GM18909 (cell line): ENCODE measurements at regions not wholly inside any gene's neighbourhood (a gene's known extent, or its start where the extent isn't known, plus 50 kb on each side); places are given as distances from the start of the nearest gene placed in this dataset.
"Not testable (repeated sequence)": the region's sequence is repeated elsewhere in the genome, so short reads cannot be mapped to it uniquely, and the experiment has no call there.

Source experiments
- ATAC-seq: cut with Tn5 transposase; IDR thresholded peaks from one replicate; pipeline ENCODE4 v1.9.1; 2021; ENCODE audit warnings: mild to moderate bottlenecking; ENCODE audit not compliant: unreplicated experiment, poor library complexity

DNA sequence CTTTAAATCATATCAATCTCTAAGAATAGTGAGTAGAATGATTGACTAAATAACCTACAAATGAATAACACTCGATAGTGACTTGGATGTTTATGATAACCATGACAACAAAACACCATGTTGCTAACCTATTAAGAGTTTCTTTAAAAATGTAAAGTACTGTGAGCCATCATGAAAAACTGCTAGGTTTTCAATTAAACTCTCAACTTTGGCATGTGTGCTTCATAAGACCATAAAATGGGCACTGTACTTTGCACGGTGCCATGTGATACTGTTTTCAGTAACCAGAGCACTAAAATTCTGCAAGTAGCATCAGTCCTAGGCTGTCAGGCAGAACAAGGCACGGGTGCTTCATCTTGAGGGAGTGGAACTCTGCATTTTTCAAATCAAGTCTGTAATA lies 96.2 kb upstream of the TRIM77 start:
- no peak for ATAC-seq

DNA sequence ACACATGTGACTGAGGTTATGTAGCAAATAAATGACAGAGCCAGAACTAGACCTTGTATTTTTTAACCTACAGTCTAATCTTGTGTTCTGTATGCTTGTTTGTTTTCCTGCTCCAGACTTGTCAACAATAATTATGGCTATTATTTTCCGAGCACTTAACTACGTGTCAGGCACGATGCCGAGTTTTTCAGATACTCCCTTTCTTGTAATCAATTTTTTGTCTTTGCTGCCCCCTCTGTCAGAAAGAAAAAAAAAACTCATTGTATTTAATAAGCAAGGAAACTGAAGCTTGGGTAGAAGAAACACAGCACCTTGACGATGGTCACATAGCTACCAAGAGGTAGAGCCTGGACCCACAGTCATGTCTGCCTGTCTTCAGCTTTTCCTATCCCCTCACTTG lies 95.7 kb upstream of the TRIM77 start:
- ATAC-seq: not testable (repeated sequence)

DNA sequence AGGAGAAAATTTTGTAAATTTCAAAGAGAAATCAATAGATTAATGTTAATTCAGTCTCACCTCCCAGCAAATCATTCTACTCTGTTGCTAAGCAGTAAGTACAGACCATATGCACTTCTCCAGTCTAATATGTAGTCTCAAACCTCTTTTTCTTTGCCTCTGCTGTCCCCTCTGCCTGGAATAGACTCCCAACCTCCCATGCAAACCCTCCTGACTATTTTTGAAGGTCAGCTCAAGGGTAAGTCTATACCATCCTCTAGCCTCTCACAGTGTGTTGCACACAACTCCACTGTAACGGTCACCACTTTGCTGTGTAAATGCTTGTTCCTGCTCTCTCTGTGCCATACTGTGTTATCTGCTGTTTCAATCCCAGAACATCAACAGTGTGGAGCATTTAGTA lies 94.5 kb upstream of the TRIM77 start:
- not testable (repeated sequence) for ATAC-seq

DNA sequence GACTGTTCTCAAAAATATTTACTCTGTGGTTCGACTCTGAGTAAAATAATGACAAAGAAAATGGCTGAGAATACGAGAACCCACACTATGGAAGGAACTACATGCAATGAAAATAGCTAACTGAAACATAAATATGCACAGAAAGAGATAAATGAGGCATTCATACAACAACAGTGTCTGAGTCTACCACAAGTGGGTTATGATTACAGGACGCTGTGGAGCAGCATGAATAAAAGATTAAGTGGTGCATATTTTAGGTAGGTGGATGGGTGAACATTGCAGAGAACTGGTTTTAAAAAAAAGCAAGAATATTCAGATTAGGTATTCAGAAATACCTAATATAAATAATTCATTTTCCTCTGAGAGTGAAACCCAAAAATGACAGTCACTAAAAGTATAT lies 93.9 kb upstream of the TRIM77 start:
- ATAC-seq: not testable (repeated sequence)

DNA sequence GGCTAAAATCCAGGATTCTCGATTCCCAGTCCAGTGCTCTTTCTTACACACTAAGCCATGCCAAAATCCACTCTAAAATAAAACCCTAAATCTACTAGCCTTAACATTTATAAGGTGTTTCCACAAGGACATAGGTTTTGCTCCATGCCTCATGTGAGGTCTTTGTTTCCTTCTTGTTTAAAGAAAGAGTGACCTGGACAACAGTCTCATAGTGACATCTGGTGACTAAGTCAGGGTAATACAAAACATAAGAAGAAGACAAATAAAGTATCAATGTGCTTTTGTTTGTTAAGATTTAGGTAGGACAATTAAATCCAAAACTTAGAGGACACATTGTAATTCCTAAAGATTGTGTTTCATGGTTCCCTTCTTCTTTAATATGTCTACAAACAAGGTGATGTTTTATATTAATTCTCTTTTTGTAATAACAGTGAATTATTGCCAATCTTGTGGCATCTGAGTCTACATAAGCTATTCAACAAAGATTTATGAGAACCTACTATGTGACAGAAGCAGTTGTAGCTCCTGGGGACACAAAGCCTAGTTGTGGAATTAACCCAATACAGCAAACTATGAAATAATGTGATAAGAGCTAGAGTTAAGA lies 93.0 kb upstream of the TRIM77 start:
- peak; percentile 52 for ATAC-seq

DNA sequence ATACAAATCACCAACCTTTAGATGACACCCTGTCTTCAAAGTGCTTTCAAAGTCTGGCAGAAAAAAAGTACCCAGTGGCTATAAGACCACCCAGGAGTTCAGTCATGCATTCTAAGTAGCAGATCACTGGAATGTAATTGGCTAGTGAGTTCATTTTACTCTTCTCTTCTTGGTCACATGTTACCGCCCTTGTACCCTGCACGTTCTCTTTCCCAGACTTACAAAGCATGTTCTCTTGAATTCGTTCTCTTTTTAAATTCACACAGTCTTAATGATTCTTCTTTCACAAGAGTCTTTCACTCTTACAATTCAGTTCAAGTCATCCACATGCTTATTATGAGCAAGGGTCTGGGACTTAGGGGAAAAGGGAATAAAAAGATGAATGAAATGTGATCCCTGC lies 89.4 kb upstream of the TRIM77 start:
- not testable (repeated sequence) for ATAC-seq

DNA sequence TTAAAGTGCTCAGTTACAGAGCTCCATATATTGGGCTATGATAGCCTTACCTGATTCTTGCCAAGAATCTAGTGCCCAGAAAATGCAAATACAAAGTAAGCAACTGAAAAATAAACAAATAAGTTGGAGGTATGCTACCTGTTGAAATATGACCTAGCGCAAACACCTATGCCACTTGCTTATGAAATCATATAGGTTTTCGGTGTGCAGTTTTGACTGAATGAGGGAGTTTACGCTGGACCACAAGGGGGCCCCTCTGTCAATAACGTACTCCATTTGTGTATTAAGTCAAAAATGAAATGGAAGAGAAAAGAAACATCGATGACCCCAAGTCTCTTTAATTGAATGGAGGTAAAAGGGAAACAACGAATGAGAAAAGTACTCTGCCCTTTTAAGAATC lies 84.9 kb upstream of the TRIM77 start:
- ATAC-seq: no peak

DNA sequence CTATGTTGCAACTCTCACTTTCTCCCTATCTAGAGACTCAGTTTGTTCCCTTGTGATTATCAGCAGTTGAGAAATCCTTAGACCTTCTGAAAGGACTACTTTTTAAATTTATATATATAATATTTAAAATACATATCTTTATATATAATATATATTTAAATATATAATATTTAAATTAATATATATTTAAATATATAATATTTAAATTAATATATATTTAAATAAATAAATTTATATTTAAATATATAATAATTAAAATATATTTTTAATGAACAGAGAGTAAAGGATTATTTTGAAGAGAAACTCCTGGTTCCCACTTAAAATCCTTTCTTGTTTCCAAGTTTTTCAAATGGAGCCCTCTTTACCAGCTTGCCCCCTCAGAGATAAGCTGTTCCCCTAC lies 83.7 kb upstream of the TRIM77 start:
- no peak for ATAC-seq

DNA sequence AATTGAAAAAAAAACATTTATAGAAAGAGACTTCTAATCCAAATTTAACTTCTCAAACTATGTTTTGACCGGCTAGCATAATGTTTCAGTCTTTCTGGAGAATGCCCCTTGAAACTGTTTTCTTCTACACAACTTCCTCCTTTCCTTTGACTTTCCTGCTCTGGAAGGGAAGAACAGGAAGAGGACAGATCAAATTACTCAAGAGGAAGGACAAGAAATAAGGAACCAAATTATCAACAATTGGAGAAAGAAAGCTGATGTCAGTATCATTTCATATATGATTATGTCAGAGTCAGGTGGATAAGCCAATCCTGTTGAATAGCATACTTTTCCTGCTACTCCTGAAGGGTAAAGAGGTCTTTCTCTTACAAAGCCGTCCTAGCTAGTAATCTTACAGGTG lies 83.2 kb upstream of the TRIM77 start:
- not testable (repeated sequence) for ATAC-seq

DNA sequence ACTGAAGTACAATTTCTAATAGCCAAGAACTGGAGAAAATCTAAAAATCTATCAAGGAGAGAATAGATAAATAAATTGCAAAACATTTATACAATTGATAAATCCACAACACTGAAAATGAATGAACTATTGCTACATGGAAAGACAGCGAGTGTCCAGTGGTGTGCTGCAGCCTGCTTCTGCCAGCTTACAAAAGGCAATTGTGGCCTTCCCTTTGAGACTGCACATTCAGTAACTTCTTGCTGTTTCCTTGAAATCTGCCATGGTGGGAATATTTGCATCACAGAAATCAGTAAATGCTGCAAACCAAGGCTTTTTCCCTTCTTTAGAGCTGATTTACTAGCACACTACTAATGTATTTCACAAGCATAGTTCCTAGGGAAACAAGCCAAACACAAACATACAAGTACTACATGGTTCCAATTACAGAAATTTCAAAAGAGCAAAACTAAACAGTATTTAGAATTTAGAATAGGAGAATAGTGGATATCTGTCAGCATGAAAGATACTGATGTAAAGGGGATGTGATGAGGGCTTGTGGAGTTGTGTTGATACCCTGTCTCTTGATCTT lies 76.9 kb upstream of the TRIM77 start:
- no peak for ATAC-seq

DNA sequence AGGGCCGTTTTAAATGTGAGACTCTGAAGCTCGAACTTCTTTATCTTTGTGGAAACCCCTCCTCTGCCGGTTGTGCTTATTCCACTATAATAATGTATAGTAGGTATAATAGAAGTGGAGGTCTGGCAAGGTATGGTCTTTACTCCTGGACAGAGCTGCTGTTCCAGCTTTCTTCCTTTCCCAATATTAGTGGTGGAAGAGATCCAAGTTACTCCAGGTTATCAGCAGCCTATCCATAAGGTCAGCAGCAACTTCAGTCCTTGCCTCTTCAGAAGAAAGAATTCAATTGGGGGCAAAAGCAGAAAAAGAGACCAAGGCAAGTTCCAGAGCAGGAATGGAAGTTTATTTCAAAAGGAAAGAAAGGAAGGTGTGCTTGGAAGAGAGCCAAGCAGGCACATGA lies 69.3 kb upstream of the TRIM77 start:
- not testable (repeated sequence) for ATAC-seq

DNA sequence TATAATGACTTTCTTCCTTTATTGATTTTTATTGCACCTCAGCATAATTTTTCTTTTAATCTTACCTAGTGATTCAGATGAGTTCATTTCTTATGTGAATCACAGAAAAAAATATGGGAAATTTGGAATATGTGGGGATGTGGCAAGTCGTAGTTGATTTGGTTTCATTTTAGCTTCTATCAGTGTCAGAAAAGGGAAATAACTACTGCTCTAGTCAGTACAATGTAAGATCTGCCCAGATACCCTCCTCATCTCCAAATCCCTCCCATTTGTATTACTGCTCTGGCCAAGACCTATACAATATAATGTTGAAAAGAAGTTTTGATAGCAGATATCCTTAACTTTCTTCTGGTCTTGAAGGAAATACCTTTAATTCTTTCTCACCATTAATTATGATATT lies 61.9 kb upstream of the TRIM77 start:
- not testable (repeated sequence) for ATAC-seq

DNA sequence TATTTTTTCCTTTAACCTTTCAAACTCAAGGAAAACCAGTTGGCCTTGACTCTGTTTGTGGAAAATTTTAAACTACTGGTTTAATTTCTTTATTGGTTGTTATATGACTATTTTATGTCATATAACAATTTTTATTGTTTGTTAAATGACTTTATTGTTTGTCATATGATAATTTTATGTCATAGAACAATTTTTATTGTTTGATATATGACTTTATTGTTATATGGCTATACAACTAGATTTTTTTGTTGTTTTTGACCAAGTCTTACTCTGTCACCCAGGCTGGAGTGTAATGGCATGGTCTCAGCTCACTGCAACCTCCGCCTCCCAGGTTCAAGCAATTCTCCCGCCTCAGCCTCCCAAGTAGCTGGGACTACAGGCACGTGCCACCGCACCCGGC lies 61.1 kb upstream of the TRIM77 start:
- not testable (repeated sequence) for ATAC-seq

DNA sequence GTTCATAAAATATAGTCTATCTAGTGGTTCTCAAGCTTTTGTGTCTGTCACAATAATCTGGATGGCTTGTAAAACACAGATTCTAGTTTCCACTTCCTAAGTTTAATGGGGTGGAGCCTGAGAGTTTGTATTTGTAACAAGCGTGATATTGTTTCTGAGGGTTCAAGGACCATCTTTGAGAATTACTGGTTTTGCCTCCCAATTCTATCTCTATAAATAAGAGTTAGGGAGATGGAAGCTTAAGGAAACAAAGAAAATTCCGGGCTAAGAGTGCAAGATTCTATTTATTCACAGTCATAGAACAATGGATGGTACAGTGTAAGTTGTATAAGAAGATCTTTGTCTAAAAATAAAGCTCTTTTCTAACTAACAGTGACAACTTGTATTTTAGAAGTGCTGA lies 55.4 kb upstream of the TRIM77 start:
- ATAC-seq: not testable (repeated sequence)

DNA sequence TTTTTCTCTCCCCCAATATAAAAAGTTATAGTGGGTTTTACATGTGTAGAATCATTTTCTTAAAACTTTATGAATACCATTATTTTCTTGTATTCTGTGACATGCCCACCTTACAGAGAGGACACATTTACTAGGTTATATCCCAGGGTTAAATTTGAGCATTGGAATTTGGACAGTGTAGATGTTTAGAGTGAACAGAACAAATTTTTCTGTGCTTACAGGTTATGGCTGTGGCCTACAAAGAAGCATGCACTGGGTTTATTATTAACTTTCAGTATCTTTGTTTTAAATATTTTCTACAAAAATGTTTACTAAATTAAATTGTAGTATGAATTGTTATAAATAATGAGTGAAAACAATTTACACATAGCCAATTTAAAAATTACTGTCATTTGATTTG lies 51.3 kb upstream of the TRIM77 start:
- not testable (repeated sequence) for ATAC-seq

DNA sequence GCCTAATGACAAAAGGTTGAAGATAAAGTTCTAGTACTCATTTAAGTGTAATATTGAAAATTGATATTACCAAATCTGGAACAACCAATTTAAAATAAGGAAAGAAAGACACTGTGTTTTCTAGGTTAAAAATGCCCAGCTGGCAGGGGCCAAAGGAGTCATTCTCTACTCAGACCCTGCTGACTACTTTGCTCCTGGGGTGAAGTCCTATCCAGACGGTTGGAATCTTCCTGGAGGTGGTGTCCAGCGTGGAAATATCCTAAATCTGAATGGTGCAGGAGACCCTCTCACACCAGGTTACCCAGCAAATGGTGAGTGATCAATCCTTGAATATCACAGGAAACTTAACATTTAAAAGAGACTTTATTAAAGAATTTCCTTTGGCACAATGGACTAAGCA lies 50.7 kb upstream of the TRIM77 start:
- ATAC-seq: not testable (repeated sequence)

DNA sequence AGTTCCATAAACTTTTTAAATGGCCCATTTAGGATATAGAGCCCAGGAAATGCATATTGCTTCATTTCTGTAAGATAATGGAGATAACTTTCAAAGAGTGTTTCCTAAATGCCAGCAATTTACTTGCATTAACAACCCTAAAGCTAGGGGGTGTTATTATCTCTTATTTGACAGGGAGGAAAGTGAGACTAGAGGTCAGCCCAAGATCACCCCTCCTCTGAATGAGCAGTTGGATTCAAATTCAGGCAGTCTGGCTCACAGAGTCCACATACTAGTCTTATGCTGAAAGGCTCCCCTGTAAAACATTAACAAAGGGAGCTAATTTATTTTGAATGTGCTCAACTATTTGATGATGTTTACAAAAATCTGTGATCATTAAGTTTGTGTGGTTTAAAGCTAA lies 49.9 kb upstream of the TRIM77 start:
- no peak for ATAC-seq
